HepG2 (cell line): ENCODE measurements at regions not wholly inside any gene's neighbourhood (a gene's known extent, or its start where the extent isn't known, plus 50 kb on each side); places are given as distances from the start of the nearest gene placed in this dataset.

Experiments
- ATAC-seq: fragments of 200-7000 bp; cut with Tn5 transposase; 3 replicates; pipeline ENCODE4 v1.9.1; 2020; ENCODE audit warnings: mild to moderate bottlenecking, moderate library complexity
- BruUV-seq: library from RNA; stranded (reverse); fragments of 400-500 nt; replicated peaks from 2 replicates; lab custom pipeline; 2021; lab: Mats Ljungman, UMichigan
- CTCF ChIA-PET: fragments of 300-600 bp; formaldehyde crosslinking; extraction: SDS; loops from one replicate; lab custom pipeline; 2021; ENCODE audit warnings: low total read pairs, inconsistent platforms, low intra/inter-chr PET ratio; lab: Yijun Ruan, JAX
- POLR2A ChIA-PET: fragments of 350-600 bp; sonication (Branson Sonifier 250); formaldehyde crosslinking; loops from one replicate; lab custom pipeline; 2020; ENCODE audit warnings: antibody characterized with exemption, inconsistent platforms; lab: Yijun Ruan, JAX
- DNase-seq: peaks from one replicate; pipeline ENCODE4 v3.0.0-alpha.2; 2015; ENCODE audit warnings: low spot score
- FAIRE-seq: peaks from 3 replicates; lab custom pipeline; 2011; peaks lifted over from hg19 to GRCh38; lab: Jason Lieb, UNC
- H2AFZ ChIP-seq: one replicate; pipeline ENCODE4 v1.6.1; 2011; ENCODE audit warnings: low read length, inconsistent platforms
- H3K27ac ChIP-seq: fragments of 300-600 bp; 3 replicates; pipeline ENCODE4 v1.8.0; 2011; ENCODE audit warnings: mixed run types, mild to moderate bottlenecking, mixed read lengths, low read length, inconsistent platforms; ENCODE audit not compliant: insufficient read depth; ENCODE audit errors: extremely low read length
- H3K27me3 ChIP-seq, 2 experiments: fragments of 200-600 bp in 1 of 2; 2 replicates in 1 of 2; 3 replicates in 1 of 2; pipeline versions ENCODE4 v1.6.0 to v1.8.0; 2011; ENCODE audit warnings: low read length in 2 of 2, mild to moderate bottlenecking in 2 of 2, moderate library complexity in 2 of 2, inconsistent platforms in 1 of 2; ENCODE audit not compliant: insufficient read depth in 2 of 2, control insufficient read depth in 1 of 2
- H3K36me3 ChIP-seq, 2 experiments: fragments of 200-600 bp in 1 of 2; replicated peaks in 1 of 2; 2 replicates in 1 of 2; 3 replicates in 1 of 2; pipeline versions ENCODE4 v1.5.1 to v1.8.0; 2011; ENCODE audit warnings: low read length in 2 of 2, inconsistent platforms in 1 of 2; ENCODE audit not compliant: insufficient read depth in 2 of 2, control insufficient read depth in 1 of 2
- H3K4me1 ChIP-seq: 2 replicates; pipeline ENCODE4 v1.5.1; 2012; ENCODE audit warnings: low read length, inconsistent platforms; ENCODE audit not compliant: insufficient read depth
- H3K4me2 ChIP-seq: 2 replicates; pipeline ENCODE4 v1.6.0; 2011; ENCODE audit warnings: low read depth, low read length, inconsistent platforms
- H3K4me3 ChIP-seq, 3 experiments: fragments of 200-600 bp in 1 of 3; sonication (generic), shearing (Covaris generic) in 1 of 3; replicated peaks in 1 of 3; 2 replicates each; pipeline ENCODE4 v1.5.1; 2011 to 2016; ENCODE audit warnings: low read length in 3 of 3, inconsistent platforms in 2 of 3, low read depth in 2 of 3, mild to moderate bottlenecking in 2 of 3, control low read depth in 1 of 3, mixed read lengths in 1 of 3; ENCODE audit not compliant: insufficient read depth in 1 of 3
- H3K79me2 ChIP-seq: one replicate; pipeline ENCODE4 v1.6.1; 2011; ENCODE audit warnings: low read length, inconsistent platforms; ENCODE audit not compliant: insufficient read depth
- H3K9ac ChIP-seq: 2 replicates; pipeline ENCODE4 v1.6.0; 2011; ENCODE audit warnings: mild to moderate bottlenecking, low read depth, low read length, inconsistent platforms; ENCODE audit not compliant: insufficient read depth
- H3K9me3 ChIP-seq: 2 replicates; pipeline ENCODE4 v1.5.1; 2012; ENCODE audit warnings: mild to moderate bottlenecking, low read length
- H4K20me1 ChIP-seq: 2 replicates; pipeline ENCODE4 v1.6.0; 2011; ENCODE audit warnings: inconsistent platforms, mild to moderate bottlenecking, low read length, moderate library complexity; ENCODE audit not compliant: insufficient read depth
- ASH2L ChIP-seq: fragments of 300-600, 200-600 bp; sonication (generic); IDR thresholded peaks from 2 replicates; pipeline ENCODE4 v1.7.0; 2017; ENCODE audit warnings: low read depth, mild to moderate bottlenecking, moderate library complexity, mixed read lengths, low read length; ENCODE audit not compliant: insufficient read length
- ELF3 ChIP-seq: IDR thresholded peaks from 2 replicates; pipeline ENCODE4 v1.6.1; 2016; ENCODE audit warnings: missing genetic modification reagents, missing compliant biosample characterization
- FOXC1 ChIP-seq: sonication (generic); formaldehyde crosslinking; IDR thresholded peaks from 2 replicates; pipeline ENCODE4 v1.8.0; 2022; ENCODE audit warnings: mild to moderate bottlenecking, missing genetic modification reagents, borderline replicate concordance
- HOXA7 ChIP-seq: sonication (generic); formaldehyde crosslinking; IDR thresholded peaks from 2 replicates; pipeline ENCODE4 v1.8.1; 2022; ENCODE audit warnings: mild to moderate bottlenecking, missing genetic modification reagents, moderate library complexity
- NRL ChIP-seq: sonication (generic); formaldehyde crosslinking; IDR thresholded peaks from 2 replicates; pipeline ENCODE4 v1.5.0; 2020; ENCODE audit warnings: missing genetic modification reagents, mild to moderate bottlenecking, moderate library complexity, borderline replicate concordance
- SALL2 ChIP-seq: sonication (generic); formaldehyde crosslinking; IDR thresholded peaks from 2 replicates; pipeline ENCODE4 v1.8.1; 2023; ENCODE audit warnings: mild to moderate bottlenecking, missing genetic modification reagents, inconsistent platforms
- TFE3 ChIP-seq: IDR thresholded peaks from 2 replicates; pipeline ENCODE4 v1.6.1; 2016
- ZC3H13 ChIP-seq: sonication (generic); formaldehyde crosslinking; IDR thresholded peaks from 2 replicates; pipeline ENCODE4 v1.8.1; 2023; ENCODE audit warnings: mild to moderate bottlenecking, missing genetic modification reagents, moderate library complexity
- ZNF20 ChIP-seq: sonication (generic); formaldehyde crosslinking; IDR thresholded peaks from 2 replicates; pipeline ENCODE4 v1.4.0; 2020; ENCODE audit warnings: mild to moderate bottlenecking, moderate library complexity, missing genetic modification reagents
- ZNF562 ChIP-seq: sonication (generic); formaldehyde crosslinking; IDR thresholded peaks from 2 replicates; pipeline ENCODE4 v1.8.0; 2022; ENCODE audit warnings: missing genetic modification reagents, borderline replicate concordance
- WGBS: methylation state at CpG from one replicate; pipeline ENCODE4 v1.1.6; 2017; ENCODE audit warnings: low lambda C conversion rate; 5-methylcytosine and 5-hydroxymethylcytosine counted together
- in situ Hi-C: cut with HindIII; loops from 2 replicates; pipeline ENCODE4 v1.10.0; 2017; ENCODE audit warnings: low pct_unique_long_range_greater_than_20kb; ENCODE audit not compliant: extremely low pct_ligation_motif_present
- intact Hi-C: fragments of 100-400 bp; cut with micrococcal nuclease; formaldehyde crosslinking; loops from one replicate; pipeline ENCODE4 v1.10.0; 2022; ENCODE audit not compliant: unreplicated experiment
- TF ChIP-seq, protein P1 (sequence below): sonication (generic); formaldehyde crosslinking; IDR thresholded peaks from 2 replicates; pipeline ENCODE4 v1.5.0; 2020; ENCODE audit warnings: mild to moderate bottlenecking, missing genetic modification reagents, borderline replicate concordance

GRCh38 chr13:22263185-22263584 lies 592.3 kb downstream of the FGF9 start:
- ATAC-seq = no peak
- no peaks in the 10 kb centered on the region for H3K9me3 ChIP-seq
- intact Hi-C loops = no loop called here
- no peak for TF ChIP-seq ASH2L
- no peak for TF ChIP-seq ZNF562 (CRISPR knock-in tag)
- no peak for TF ChIP-seq ZNF20 (CRISPR knock-in tag)
- no peak for TF ChIP-seq SALL2
- TF ChIP-seq HOXA7 (CRISPR knock-in tag) = no peak
- TF ChIP-seq ELF3 (CRISPR knock-in tag) = no peak
- ChIA-PET POLR2A (no interaction called here), CTCF (no interaction called here)
- BruUV-seq = no TSS peak
- H3K4me1 ChIP-seq = no peaks in the 10 kb centered on the region
- DNase-seq = no peak
- H4K20me1 ChIP-seq = no peaks in the 10 kb centered on the region
- H3K4me3 ChIP-seq = no peak overlapping the region
- no peak overlapping the region for H3K27ac ChIP-seq
- no peak for FAIRE-seq
- H3K36me3 ChIP-seq = no peaks in the 10 kb centered on the region
- H3K27me3 ChIP-seq = no peaks in the 10 kb centered on the region; a peak in 1 of 5 replicates
- in situ Hi-C loops = no loop called here
- H3K4me2 ChIP-seq = no peak overlapping the region
- no peaks in the 10 kb centered on the region for H3K79me2 ChIP-seq
- H2AFZ ChIP-seq = no peak overlapping the region
- H3K9ac ChIP-seq = no peak overlapping the region
- WGBS = 19% methylated on average over 2 of the region's 2 CpGs

GRCh38 chr13:22265563-22265962 lies 594.7 kb downstream of the FGF9 start:
- FAIRE-seq (no peak), DNase-seq (no peak), ATAC-seq (no peak)
- in situ Hi-C loops (no loop called here), intact Hi-C loops (no loop called here)
- H3K9ac ChIP-seq = no peak overlapping the region
- H3K4me2 ChIP-seq = no peak overlapping the region
- no peaks in the 10 kb centered on the region for H3K36me3 ChIP-seq
- no peaks in the 10 kb centered on the region for H3K4me1 ChIP-seq
- ChIA-PET POLR2A (no interaction called here), CTCF (no interaction called here)
- H3K27ac ChIP-seq = no peak overlapping the region
- H4K20me1 ChIP-seq = no peaks in the 10 kb centered on the region
- 17% methylated on average over 5 of the region's 5 CpGs for WGBS
- H3K27me3 ChIP-seq = peaks cover 0 to 3% of the 10 kb centered on the region in 2 experiments; a peak in 1 of 5 replicates
- BruUV-seq = no TSS peak
- H3K9me3 ChIP-seq = no peaks in the 10 kb centered on the region
- H3K4me3 ChIP-seq = no peak overlapping the region
- H2AFZ ChIP-seq = no peak overlapping the region
- H3K79me2 ChIP-seq = no peaks in the 10 kb centered on the region
- TF ChIP-seq NRL (CRISPR knock-in tag) (no peak), ZC3H13 (CRISPR knock-in tag) (no peak), FOXC1 (CRISPR knock-in tag) (no peak), TFE3 (CRISPR knock-in tag) (no peak)
- TF ChIP-seq, protein P1, sequence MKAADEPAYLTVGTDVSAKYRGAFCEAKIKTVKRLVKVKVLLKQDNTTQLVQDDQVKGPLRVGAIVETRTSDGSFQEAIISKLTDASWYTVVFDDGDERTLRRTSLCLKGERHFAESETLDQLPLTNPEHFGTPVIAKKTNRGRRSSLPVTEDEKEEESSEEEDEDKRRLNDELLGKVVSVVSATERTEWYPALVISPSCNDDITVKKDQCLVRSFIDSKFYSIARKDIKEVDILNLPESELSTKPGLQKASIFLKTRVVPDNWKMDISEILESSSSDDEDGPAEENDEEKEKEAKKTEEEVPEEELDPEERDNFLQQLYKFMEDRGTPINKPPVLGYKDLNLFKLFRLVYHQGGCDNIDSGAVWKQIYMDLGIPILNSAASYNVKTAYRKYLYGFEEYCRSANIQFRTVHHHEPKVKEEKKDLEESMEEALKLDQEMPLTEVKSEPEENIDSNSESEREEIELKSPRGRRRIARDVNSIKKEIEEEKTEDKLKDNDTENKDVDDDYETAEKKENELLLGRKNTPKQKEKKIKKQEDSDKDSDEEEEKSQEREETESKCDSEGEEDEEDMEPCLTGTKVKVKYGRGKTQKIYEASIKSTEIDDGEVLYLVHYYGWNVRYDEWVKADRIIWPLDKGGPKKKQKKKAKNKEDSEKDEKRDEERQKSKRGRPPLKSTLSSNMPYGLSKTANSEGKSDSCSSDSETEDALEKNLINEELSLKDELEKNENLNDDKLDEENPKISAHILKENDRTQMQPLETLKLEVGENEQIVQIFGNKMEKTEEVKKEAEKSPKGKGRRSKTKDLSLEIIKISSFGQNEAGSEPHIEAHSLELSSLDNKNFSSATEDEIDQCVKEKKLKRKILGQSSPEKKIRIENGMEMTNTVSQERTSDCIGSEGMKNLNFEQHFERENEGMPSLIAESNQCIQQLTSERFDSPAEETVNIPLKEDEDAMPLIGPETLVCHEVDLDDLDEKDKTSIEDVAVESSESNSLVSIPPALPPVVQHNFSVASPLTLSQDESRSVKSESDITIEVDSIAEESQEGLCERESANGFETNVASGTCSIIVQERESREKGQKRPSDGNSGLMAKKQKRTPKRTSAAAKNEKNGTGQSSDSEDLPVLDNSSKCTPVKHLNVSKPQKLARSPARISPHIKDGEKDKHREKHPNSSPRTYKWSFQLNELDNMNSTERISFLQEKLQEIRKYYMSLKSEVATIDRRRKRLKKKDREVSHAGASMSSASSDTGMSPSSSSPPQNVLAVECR (CRISPR knock-in tag) = no peak
